NB4 (cell line): ENCODE measurements at regions not wholly inside any gene's neighbourhood (a gene's known extent, or its start where the extent isn't known, plus 50 kb on each side); places are given as distances from the start of the nearest gene placed in this dataset.

Source experiments
- CTCF ChIP-seq: IDR thresholded peaks from one replicate; pipeline ENCODE4 v1.5.1; 2012; ENCODE audit warnings: low read depth, low read length
- MAX ChIP-seq: IDR thresholded peaks from 2 replicates; pipeline ENCODE4 v1.6.1; 2011; ENCODE audit warnings: low read depth, low read length
- MYC ChIP-seq: IDR thresholded peaks from 2 replicates; pipeline ENCODE4 v1.6.1; 2011; ENCODE audit warnings: low read depth, low read length
- POLR2A ChIP-seq: IDR thresholded peaks from 2 replicates; pipeline ENCODE4 v1.6.1; 2011; ENCODE audit warnings: mild to moderate bottlenecking; ENCODE audit not compliant: insufficient read length; ENCODE audit errors: extremely low read depth

- TF ChIP-seq CTCF: no peak
- no peak for TF ChIP-seq POLR2A
- TF ChIP-seq MAX: no peak
- no peak for TF ChIP-seq MYC
Measured at GRCh38 chrX:22818061-22818460, 181.7 kb upstream of the DDX53 start.
